Endometrial microvascular endothelial cells (primary cell): ENCODE measurements at regions not wholly inside any gene's neighbourhood (a gene's known extent, or its start where the extent isn't known, plus 50 kb on each side); places are given as distances from the start of the nearest gene placed in this dataset.

Experiments
- in situ Hi-C: cut with HindIII; loops from 2 replicates; pipeline ENCODE4 v1.10.0; 2017; ENCODE audit warnings: low sequenced_read_pairs, low pct_unique_long_range_greater_than_20kb; ENCODE audit errors: inconsistent ontology term

GRCh38 chr2:239587311-239587731 is 186.5 kb upstream of the HDAC4 start:
- in situ Hi-C loops: no loop called here

GRCh38 chr2:239586651-239587310 is 186.0 kb upstream of the HDAC4 start:
- in situ Hi-C loops: no loop called here

GRCh38 chr2:239585422-239585821 is 184.6 kb upstream of the HDAC4 start:
- in situ Hi-C loops: no loop called here

- in situ Hi-C loops: no loop called here
These were observed 184.2 kb upstream of the HDAC4 start for GRCh38 chr2:239584986-239585385.

- in situ Hi-C loops: no loop called here
These were observed 183.3 kb upstream of the HDAC4 start for GRCh38 chr2:239583879-239584859.

- in situ Hi-C loops: no loop called here
These were observed 182.5 kb upstream of the HDAC4 start for GRCh38 chr2:239583171-239583878.

GRCh38 chr2:239582476-239582875 is 181.7 kb upstream of the HDAC4 start:
- in situ Hi-C loops: no loop called here

GRCh38 chr2:239581352-239581901 is 180.6 kb upstream of the HDAC4 start:
- in situ Hi-C loops: no loop called here

GRCh38 chr2:239580199-239580527 is 179.3 kb upstream of the HDAC4 start:
- in situ Hi-C loops: no loop called here

- in situ Hi-C loops: no loop called here
These were observed 178.8 kb upstream of the HDAC4 start for GRCh38 chr2:239579524-239580198.

GRCh38 chr2:239579081-239579480 is 178.3 kb upstream of the HDAC4 start:
- in situ Hi-C loops: no loop called here

GRCh38 chr2:239578381-239578780 is 177.6 kb upstream of the HDAC4 start:
- in situ Hi-C loops: no loop called here

- in situ Hi-C loops: no loop called here
These were observed 177.1 kb upstream of the HDAC4 start for GRCh38 chr2:239577935-239578334.

- in situ Hi-C loops: no loop called here
These were observed 176.2 kb upstream of the HDAC4 start for GRCh38 chr2:239576784-239577685.

- in situ Hi-C loops: no loop called here
These were observed 175.2 kb upstream of the HDAC4 start for GRCh38 chr2:239575931-239576445.

- in situ Hi-C loops: no loop called here
These were observed 173.8 kb upstream of the HDAC4 start for GRCh38 chr2:239574434-239575156.

GRCh38 chr2:239574054-239574433 is 173.2 kb upstream of the HDAC4 start:
- in situ Hi-C loops: no loop called here
